IPS-NIHi7 (cell line): ENCODE measurements at regions not wholly inside any gene's neighbourhood (a gene's known extent, or its start where the extent isn't known, plus 50 kb on each side); places are given as distances from the start of the nearest gene placed in this dataset.
A peak's percentile ranks its signal among the peaks of the same experiment; 100 is the strongest.

Experiments
- DNase-seq: peaks from one replicate; pipeline ENCODE4 v3.0.0; 2012; ENCODE audit warnings: mixed read lengths; ENCODE audit errors: extremely low spot score

- no peak for DNase-seq
Measured at GRCh38 chr11:87429996-87430395, 392.3 kb downstream of the TMEM135 start.

DNA sequence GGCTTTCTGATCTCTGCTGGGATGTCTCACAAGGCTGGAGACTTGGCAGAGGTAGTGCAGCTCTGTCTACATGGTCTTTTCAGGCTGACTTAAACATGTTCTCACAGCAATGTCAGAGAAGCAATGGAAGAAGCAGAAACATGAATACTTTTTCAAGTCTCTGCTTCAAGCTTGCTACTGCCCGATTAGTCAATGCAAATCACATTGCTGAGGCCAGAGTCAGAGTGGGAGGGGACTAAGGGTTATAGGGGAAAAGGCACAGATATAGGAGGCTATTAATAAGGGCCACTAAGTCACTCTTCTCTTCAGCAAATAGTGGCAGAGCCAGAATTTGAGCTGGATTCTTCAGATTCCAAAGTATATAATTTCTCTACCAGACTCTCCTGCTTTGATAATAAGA, 390.5 kb downstream of the TMEM135 start:
- DNase-seq = no peak

- DNase-seq = no peak
Measured at GRCh38 chr11:87425943-87426342, 388.2 kb downstream of the TMEM135 start.

DNA sequence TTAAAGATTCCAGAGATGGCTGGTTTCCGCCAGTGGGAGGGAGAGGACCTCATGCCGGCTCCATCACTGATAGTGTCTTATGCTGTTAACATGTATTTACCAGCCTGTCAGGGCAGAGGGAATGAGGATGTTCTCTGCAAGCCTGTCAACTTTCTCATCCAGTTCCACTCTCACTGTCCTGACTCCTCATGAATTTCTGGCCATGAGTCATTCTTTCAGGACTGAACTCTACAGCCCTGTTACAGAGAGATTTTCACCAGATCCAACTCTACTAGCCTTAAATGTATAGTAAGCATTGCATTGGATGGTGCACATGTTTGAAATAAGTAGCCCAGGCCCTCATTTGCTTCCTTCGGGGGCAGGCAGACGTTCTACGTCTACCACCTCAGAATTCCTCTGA, 387.7 kb downstream of the TMEM135 start:
- DNase-seq = no peak

- DNase-seq = no peak
Measured at GRCh38 chr11:87423161-87423560, 385.4 kb downstream of the TMEM135 start.

- peak; percentile 54 for DNase-seq
Measured at GRCh38 chr11:87422566-87422965, 384.8 kb downstream of the TMEM135 start.

GRCh38 chr11:87421422-87421821, 383.7 kb downstream of the TMEM135 start:
- peak; percentile 79 for DNase-seq

DNA sequence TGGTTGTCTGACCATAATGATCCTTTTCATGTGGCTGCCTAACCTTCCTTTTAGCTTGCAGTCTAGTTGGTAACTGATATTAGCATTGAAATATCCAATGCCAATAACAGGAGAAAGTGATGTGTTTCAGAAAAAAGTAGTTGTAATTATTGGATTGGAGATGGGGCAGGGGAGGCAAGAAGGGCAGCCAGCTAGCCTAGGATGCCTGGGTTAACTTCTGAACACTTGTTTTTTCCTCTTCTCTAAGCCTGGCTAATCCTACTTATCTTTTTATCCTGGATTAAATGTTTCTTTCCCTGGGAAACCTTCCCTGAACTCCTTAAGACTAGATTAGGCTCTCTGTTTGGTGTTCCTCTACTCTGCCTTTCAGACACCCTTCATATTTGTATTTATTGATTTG, 380.2 kb downstream of the TMEM135 start:
- DNase-seq = no peak

GRCh38 chr11:87405843-87406242, 368.1 kb downstream of the TMEM135 start:
- DNase-seq = no peak

GRCh38 chr11:87405356-87405755, 367.6 kb downstream of the TMEM135 start:
- DNase-seq = no peak

DNA sequence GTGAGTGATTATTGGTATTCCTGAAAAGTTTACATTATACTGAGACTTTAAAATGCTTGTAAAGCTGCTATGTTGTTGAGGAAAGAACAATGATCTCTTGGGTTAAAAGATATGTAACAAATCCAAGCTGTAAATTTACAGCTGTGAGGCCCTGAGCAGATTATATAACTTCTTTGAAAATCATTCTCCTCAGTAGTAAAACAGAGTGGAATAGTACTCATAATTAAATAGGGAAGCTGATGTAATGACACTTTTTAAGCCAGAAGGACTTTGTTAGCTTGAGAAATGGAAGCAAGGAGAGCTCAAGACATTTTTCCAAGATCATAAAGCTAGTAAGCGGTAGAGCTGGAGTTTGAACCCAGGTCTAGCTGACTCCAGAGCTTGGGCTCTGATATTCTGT, 363.9 kb downstream of the TMEM135 start:
- no peak for DNase-seq

- no peak for DNase-seq
Measured at GRCh38 chr11:87399341-87399740, 361.6 kb downstream of the TMEM135 start.

GRCh38 chr11:87398931-87399330, 361.2 kb downstream of the TMEM135 start:
- no peak for DNase-seq

- DNase-seq = no peak
Measured at GRCh38 chr11:87397011-87397865, 359.5 kb downstream of the TMEM135 start.

- no peak for DNase-seq
Measured at GRCh38 chr11:87394924-87395323, 357.2 kb downstream of the TMEM135 start.

DNA sequence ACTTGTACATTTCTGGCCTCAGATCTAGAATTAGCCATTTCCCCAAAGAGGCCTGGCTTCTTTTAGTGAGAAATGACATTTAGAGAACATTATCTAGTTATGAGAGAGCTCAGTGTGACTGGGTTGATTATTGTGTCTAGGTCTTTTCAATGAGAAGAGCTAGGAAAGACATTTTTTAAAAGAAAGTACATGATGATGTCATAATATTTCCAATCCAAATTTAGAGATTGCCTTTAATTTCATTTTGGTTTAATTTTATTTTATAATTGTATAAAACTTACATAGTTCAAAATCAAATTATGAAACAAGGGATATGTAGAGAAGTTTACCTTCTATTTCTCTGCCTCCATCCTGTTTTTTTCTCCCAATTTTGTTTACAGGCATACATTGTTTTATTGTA, 354.9 kb downstream of the TMEM135 start:
- no peak for DNase-seq

GRCh38 chr11:87391496-87391895, 353.8 kb downstream of the TMEM135 start:
- DNase-seq = no peak

DNA sequence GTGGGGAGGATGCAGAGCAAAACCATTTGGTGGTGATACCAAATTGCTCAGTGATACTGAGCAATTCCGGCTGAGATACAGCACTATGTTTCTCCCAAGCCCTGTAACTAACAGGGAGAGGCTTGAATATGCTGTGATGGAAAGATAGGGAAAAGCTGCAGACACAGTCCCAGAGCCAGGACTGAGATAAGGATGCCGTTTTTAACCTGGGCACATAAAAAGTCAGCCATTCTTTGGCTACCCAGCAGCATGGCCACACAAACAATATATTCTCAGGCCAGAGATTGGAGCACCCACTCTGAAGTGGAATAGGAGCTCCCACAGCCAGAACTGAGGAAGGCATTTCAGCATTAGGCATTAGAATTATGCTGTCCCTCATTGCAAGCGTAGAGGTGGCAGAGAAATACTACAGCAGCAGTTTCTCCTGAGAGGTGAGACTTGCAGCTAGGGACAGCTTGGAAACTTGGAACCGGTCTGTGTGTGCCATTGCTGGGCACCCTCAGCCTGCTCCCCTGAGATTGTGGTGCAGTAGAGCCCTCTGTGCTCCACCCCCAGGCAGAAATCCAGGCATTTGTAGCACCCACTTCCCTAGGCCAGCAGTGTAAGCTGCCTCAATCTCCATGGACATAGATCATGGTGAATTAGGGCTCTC, 346.5 kb downstream of the TMEM135 start:
- no peak for DNase-seq

GRCh38 chr11:87374038-87374807, 336.5 kb downstream of the TMEM135 start:
- no peak for DNase-seq
